ENCODE measurements at regions not wholly inside any gene's neighbourhood (a gene's known extent, or its start where the extent isn't known, plus 50 kb on each side); places are given as distances from the start of the nearest gene placed in this dataset.
"Not testable (repeated sequence)": the region's sequence is repeated elsewhere in the genome, so short reads cannot be mapped to it uniquely, and the experiment has no call there.

DNA sequence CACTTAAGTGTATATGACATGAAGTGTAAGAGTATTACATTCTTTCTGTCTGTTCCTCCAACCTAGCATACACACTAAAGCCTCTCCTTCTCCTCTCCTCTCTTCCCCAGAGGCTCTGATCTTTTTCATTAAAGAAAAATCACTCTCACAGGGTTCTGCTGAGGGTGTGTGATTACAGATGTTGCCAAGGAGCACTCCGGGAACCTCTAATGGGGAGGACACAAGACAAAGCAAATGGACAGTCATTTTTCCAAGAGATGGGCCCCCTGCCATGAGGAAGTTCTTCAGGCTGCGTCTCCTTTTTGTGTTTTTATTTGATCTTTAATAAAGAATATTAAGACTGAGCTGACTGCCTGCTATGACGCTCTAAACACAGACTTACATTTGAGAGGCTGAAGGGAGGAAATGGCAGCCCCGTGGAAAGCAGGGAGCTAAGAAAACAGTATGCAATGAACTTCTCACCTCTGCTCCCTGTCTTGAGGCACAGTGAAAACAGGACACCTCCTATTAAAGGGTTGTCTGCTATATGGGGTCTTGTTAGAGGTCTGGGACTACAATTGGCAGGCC is 578.1 kb downstream of the PIK3C3 start:
- Histone ChIP-seq H3K36me3 (ENCODE audit: insufficient read depth, low read length) (no peaks in the 10 kb centered on the region), H3K9ac (ENCODE audit: low read length) (no peak overlapping the region)

DNA sequence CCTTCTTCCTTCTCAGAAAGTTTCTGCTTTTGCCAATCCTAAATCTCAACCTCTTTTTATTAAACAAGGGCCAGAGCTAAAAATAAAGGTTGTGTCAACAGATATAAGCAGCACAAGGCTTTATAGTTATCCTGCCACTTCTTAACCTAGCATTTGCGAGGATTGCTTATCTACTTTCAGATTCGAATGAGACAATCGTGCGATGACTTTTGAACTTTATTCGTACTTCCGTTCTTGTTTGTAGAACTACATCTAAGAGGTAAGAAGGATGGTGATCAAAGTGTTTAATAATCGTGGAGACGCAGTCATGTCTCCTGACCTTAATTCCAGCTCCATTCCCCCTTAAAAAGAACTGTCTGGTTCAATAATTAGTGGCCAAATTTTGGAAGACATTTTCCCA is 578.6 kb downstream of the PIK3C3 start:
- H3K27me3 ChIP-seq (ENCODE audit: control insufficient read depth in 1 of 2, insufficient read depth in 2 of 2, low read length in 2 of 2) = no peaks in the 10 kb centered on the region
- H3K9ac ChIP-seq (ENCODE audit: low read length) = no peak overlapping the region
- no peak overlapping the region for H3K27ac ChIP-seq (ENCODE audit: low read depth, low read length)
- no peak overlapping the region for H3K4me3 ChIP-seq (ENCODE audit: low read depth in 1 of 2, low read length in 2 of 2)
- no peaks in the 10 kb centered on the region for H3K36me3 ChIP-seq (ENCODE audit: insufficient read depth, low read length)
- peaks cover 41% of the 10 kb centered on the region for H3K4me1 ChIP-seq (ENCODE audit: insufficient read depth, low read length)
- H3K9me3 ChIP-seq (ENCODE audit: low read length) = no peaks in the 10 kb centered on the region

More for the DNA sequence above, 578.1 kb downstream of the PIK3C3 start:
- Histone ChIP-seq H3K4me1 (ENCODE audit: insufficient read depth, low read length) (peaks cover 41% of the 10 kb centered on the region), H3K9me3 (ENCODE audit: low read length) (no peaks in the 10 kb centered on the region), H3K27ac (ENCODE audit: low read depth, low read length) (no peak overlapping the region), H3K4me3 (ENCODE audit: low read depth in 1 of 2, low read length in 2 of 2) (no peak overlapping the region), H3K27me3 (ENCODE audit: control insufficient read depth in 1 of 2, insufficient read depth in 2 of 2, low read length in 2 of 2) (no peaks in the 10 kb centered on the region)

DNA sequence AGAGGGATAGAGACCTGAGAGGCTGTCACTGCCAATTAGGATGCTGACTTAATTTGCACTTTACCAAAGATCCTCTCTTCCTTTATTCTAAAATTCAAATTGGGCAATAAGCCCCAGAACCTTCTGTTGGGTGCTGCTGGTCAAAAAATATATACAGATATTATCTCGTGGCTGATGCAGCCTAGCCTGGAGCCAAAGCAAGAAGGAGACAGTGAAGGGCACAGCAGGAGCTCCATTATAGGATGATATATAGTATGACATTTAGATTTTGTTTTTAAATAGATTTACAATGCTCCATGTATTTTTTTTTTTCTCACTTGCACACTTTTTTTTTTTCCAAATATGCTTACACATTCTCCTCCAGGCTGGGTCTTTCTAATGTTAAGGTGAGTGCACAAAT is 579.3 kb downstream of the PIK3C3 start:
- no peak overlapping the region for H3K4me3 ChIP-seq (ENCODE audit: low read depth in 1 of 2, low read length in 2 of 2)
- no peaks in the 10 kb centered on the region for H3K36me3 ChIP-seq (ENCODE audit: insufficient read depth, low read length)
- H3K27me3 ChIP-seq (ENCODE audit: control insufficient read depth in 1 of 2, insufficient read depth in 2 of 2, low read length in 2 of 2) = no peaks in the 10 kb centered on the region
- no peak overlapping the region for H3K27ac ChIP-seq (ENCODE audit: low read depth, low read length)
- H3K9me3 ChIP-seq (ENCODE audit: low read length) = no peaks in the 10 kb centered on the region
- H3K4me1 ChIP-seq (ENCODE audit: insufficient read depth, low read length) = peaks cover 41% of the 10 kb centered on the region
- no peak overlapping the region for H3K9ac ChIP-seq (ENCODE audit: low read length)

DNA sequence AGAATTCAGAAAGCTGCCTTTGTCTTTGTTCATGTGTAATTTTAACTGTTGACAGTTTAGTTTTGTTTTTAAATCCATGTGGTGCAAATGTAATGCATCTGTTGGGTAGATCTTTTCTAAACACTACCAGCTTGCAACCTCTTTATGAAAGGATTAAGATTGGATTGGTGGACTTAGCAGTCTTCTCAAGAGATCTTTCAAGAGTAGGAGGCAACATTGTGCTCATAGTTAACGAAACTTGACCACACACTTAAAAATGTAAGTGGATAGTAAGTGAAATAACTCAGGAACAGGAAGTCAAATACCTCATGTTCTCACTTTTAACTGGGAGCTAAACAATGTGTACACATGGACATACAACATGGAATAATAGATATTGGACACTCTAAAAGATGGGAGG is 579.0 kb downstream of the RIT2 start:
- Histone ChIP-seq H3K27ac (ENCODE audit: low read depth, low read length) (no peak overlapping the region), H3K4me3 (ENCODE audit: low read depth in 1 of 2, low read length in 2 of 2) (no peak overlapping the region), H3K9me3 (ENCODE audit: low read length) (no peaks in the 10 kb centered on the region), H3K4me1 (ENCODE audit: insufficient read depth, low read length) (peaks cover 27% of the 10 kb centered on the region), H3K27me3 (ENCODE audit: control insufficient read depth in 1 of 2, insufficient read depth in 2 of 2, low read length in 2 of 2) (no peaks in the 10 kb centered on the region), H3K9ac (ENCODE audit: low read length) (no peak overlapping the region), H3K36me3 (ENCODE audit: insufficient read depth, low read length) (no peaks in the 10 kb centered on the region)

DNA sequence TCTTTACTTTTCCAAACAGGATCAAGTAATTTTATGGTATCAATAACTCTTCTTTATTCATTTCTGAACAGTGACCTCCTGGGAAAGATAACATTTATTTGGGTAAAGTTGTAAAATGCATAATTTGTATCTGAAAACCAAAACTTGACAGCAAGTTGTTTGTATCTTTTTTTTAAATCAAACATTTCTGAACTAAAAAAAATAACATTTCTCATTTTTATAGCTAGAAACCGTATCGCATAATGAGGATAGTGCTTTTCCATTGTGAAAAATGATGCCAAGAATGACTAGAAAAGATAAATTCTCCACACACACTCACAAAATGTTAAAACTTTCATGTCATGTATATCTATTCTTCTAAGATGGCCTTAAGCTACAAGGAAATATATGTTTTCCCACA is 578.2 kb downstream of the RIT2 start:
- H3K27ac ChIP-seq (ENCODE audit: low read depth, low read length) = no peak overlapping the region
- H3K9me3 ChIP-seq (ENCODE audit: low read length) = no peaks in the 10 kb centered on the region
- H3K27me3 ChIP-seq (ENCODE audit: control insufficient read depth in 1 of 2, insufficient read depth in 2 of 2, low read length in 2 of 2) = no peaks in the 10 kb centered on the region
- peaks cover 19% of the 10 kb centered on the region for H3K4me1 ChIP-seq (ENCODE audit: insufficient read depth, low read length)
- H3K9ac ChIP-seq (ENCODE audit: low read length) = no peak overlapping the region
- H3K36me3 ChIP-seq (ENCODE audit: insufficient read depth, low read length) = no peaks in the 10 kb centered on the region
- H3K4me3 ChIP-seq (ENCODE audit: low read depth in 1 of 2, low read length in 2 of 2) = no peak overlapping the region

DNA sequence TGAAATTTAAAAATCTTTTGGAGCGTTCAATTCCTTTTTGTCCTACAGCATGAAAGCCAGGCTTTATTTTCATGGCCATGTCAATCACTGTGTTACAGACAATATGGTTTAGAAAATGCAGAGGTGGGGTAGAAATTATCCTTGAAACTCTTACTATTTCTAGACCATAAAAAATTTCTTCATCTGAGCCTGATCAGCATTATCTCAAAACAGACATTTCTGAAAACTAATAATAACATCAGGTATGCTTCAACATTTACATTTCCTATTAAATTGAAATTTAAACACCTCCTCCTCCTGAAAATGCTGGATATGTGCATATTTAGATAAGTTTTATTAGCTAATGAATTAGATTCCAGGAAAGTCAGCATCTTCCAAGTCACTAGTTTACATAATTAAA is 570.6 kb downstream of the RIT2 start:
- Histone ChIP-seq H3K4me3 (ENCODE audit: low read depth in 1 of 2, low read length in 2 of 2) (no peak overlapping the region), H3K27ac (ENCODE audit: low read depth, low read length) (no peak overlapping the region)

DNA sequence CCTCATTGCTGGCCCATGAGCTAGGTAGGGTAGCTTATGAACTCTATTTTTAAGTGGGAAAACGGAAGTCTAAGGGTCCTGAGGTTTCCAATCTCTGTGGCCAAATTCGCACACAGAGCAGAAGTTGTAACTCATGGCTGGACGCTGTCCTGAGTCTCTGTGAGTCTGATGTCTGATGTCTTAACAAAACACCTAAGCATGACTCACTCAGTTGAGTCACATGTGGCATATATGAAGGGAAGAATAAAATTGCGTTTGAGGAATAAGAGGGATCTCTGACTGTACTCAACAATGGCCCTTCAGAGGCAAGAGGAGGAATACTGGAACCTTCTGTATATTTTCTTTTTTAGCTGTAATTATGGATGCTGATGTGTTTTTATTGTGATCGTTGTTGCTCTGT is 569.7 kb downstream of the RIT2 start:
- Histone ChIP-seq H3K4me1 (ENCODE audit: insufficient read depth, low read length) (no peaks in the 10 kb centered on the region), H3K9me3 (ENCODE audit: low read length) (no peaks in the 10 kb centered on the region), H3K36me3 (ENCODE audit: insufficient read depth, low read length) (no peaks in the 10 kb centered on the region), H3K27me3 (ENCODE audit: control insufficient read depth in 1 of 2, insufficient read depth in 2 of 2, low read length in 2 of 2) (no peaks in the 10 kb centered on the region), H3K4me3 (ENCODE audit: low read depth in 1 of 2, low read length in 2 of 2) (no peak overlapping the region), H3K27ac (ENCODE audit: low read depth, low read length) (no peak overlapping the region), H3K9ac (ENCODE audit: low read length) (no peak overlapping the region)

More for the DNA sequence above, 570.6 kb downstream of the RIT2 start:
- H3K9me3 ChIP-seq (ENCODE audit: low read length) = no peaks in the 10 kb centered on the region
- H3K9ac ChIP-seq (ENCODE audit: low read length) = no peak overlapping the region
- H3K27me3 ChIP-seq (ENCODE audit: control insufficient read depth in 1 of 2, insufficient read depth in 2 of 2, low read length in 2 of 2) = no peaks in the 10 kb centered on the region
- H3K4me1 ChIP-seq (ENCODE audit: insufficient read depth, low read length) = no peaks in the 10 kb centered on the region
- no peaks in the 10 kb centered on the region for H3K36me3 ChIP-seq (ENCODE audit: insufficient read depth, low read length)

DNA sequence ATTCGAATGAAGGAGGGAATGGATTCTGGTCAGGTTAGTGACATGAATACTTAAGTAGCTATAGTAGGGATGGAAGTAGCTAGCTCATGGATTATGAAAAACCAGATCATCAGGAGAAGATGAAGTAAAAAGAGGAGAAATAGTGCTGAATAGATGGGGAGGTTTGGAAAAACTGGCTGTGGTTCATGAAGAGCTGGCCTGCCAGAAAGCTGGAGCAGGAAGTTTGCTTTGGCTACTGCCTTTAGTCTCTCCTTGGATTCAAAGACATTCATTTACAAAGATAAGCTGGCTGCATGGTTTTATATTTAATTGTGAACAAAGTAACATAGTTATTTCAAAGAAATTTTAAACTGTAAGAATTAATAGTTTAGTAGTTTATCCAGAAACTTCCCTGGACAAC is 567.0 kb downstream of the RIT2 start:
- Histone ChIP-seq H3K36me3 (ENCODE audit: insufficient read depth, low read length) (no peaks in the 10 kb centered on the region), H3K27me3 (ENCODE audit: control insufficient read depth in 1 of 2, insufficient read depth in 2 of 2, low read length in 2 of 2) (no peaks in the 10 kb centered on the region), H3K9ac (ENCODE audit: low read length) (no peak overlapping the region), H3K4me1 (ENCODE audit: insufficient read depth, low read length) (no peaks in the 10 kb centered on the region), H3K9me3 (ENCODE audit: low read length) (no peaks in the 10 kb centered on the region), H3K4me3 (ENCODE audit: low read depth in 1 of 2, low read length in 2 of 2) (no peak overlapping the region), H3K27ac (ENCODE audit: low read depth, low read length) (no peak overlapping the region)

DNA sequence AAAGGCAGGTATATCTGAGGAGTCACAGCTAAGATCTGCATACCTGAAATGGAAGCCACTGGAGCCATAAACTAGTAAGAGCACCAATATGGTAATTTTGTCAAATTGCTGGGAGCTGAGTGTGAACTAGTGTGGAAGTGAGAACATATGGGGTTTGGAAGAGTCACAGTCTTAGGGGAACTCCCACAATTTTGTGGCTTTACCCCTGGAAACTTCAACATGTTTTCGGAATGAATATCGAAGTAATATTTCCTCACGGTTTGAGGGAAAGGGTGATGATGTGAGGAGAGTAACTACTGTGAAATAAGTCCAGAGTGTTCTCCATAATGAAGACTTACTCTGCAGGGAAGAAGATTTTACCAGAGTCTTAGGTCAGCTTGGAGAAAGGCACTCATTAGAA is 565.9 kb downstream of the RIT2 start:
- Histone ChIP-seq H3K27me3 (ENCODE audit: control insufficient read depth in 1 of 2, insufficient read depth in 2 of 2, low read length in 2 of 2) (no peaks in the 10 kb centered on the region), H3K4me1 (ENCODE audit: insufficient read depth, low read length) (no peaks in the 10 kb centered on the region), H3K36me3 (ENCODE audit: insufficient read depth, low read length) (no peaks in the 10 kb centered on the region), H3K9ac (ENCODE audit: low read length) (no peak overlapping the region), H3K9me3 (ENCODE audit: low read length) (no peaks in the 10 kb centered on the region), H3K4me3 (ENCODE audit: low read depth in 1 of 2, low read length in 2 of 2) (no peak overlapping the region), H3K27ac (ENCODE audit: low read depth, low read length) (no peak overlapping the region)

DNA sequence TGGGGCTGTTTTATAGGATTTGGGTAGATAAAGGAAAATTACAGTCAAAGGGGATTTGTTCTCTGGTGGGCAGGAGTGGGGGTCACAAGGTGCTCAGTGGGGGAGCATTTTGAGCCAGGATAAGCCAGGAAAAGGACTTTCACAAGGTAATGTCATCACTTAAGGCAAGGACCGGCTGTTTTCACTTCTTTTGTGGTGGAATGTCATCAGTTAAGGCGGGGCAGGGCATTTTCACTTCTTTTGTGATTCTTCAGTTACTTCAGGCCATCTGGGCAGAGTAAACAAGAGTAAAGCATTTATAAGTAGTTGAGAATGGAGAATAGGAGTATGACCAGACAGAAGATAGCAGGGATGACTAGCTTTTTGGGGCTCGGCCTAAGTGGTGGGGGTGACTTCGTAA is 562.9 kb downstream of the RIT2 start:
- not testable (repeated sequence) for H3K27me3 ChIP-seq (ENCODE audit: control insufficient read depth in 1 of 2, insufficient read depth in 2 of 2, low read length in 2 of 2); H3K4me3 ChIP-seq (ENCODE audit: low read depth in 1 of 2, low read length in 2 of 2); H3K4me1 ChIP-seq (ENCODE audit: insufficient read depth, low read length); H3K36me3 ChIP-seq (ENCODE audit: insufficient read depth, low read length); H3K9me3 ChIP-seq (ENCODE audit: low read length); H3K9ac ChIP-seq (ENCODE audit: low read length); H3K27ac ChIP-seq (ENCODE audit: low read depth, low read length)

DNA sequence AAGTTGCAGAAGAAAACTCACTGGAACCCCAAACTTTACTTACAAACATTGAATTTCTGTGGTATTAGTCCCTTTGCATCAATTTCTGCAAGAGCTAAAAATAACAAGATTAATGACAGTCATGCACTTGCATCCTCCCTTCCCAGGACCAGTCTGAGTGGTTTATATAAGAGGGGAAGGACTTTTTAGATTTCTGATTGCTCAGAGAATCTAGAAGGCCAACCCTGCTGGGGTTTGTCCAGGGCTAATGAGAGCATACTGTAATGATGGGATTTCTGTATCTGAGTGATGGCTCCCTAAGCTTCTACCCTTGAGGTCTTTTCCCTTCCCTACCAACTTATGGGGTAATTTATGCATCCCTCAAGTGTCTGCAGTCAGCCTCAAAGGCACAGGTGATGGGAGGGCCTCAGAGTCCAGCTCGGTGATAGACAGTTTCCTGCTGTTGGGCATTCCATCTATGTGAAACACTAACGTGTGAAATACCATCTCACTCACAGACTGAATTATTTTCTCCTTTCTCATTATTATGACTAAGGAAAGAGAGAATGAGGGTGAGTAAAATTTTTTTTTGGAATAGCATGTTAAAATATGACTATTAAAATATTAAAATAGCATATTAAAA is 556.3 kb downstream of the RIT2 start:
- Histone ChIP-seq H3K27me3 (ENCODE audit: control insufficient read depth in 1 of 2, insufficient read depth in 2 of 2, low read length in 2 of 2) (no peaks in the 10 kb centered on the region), H3K27ac (ENCODE audit: low read depth, low read length) (no peak overlapping the region), H3K9ac (ENCODE audit: low read length) (no peak overlapping the region), H3K4me3 (ENCODE audit: low read depth in 1 of 2, low read length in 2 of 2) (no peak overlapping the region), H3K36me3 (ENCODE audit: insufficient read depth, low read length) (no peaks in the 10 kb centered on the region), H3K9me3 (ENCODE audit: low read length) (no peaks in the 10 kb centered on the region), H3K4me1 (ENCODE audit: insufficient read depth, low read length) (no peaks in the 10 kb centered on the region)

DNA sequence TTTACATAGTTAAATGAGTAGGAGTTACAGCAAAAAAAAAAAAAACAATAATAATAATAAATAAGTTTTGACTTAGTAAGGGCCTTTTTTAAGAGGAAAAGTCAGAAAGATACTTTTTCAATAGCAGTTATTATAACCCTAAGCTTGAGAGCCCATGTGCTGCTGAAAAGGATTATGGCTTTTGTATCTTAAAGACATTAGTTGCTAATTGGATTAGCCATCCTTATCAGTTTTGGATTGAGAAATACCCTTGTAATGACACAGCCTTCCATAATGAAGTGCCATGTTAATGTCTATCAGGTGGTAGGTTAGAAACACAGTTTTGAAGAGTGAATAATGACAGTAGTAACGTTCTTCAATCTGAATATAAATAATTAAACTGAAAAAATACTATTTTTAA is 554.0 kb downstream of the RIT2 start:
- Histone ChIP-seq H3K4me3 (ENCODE audit: low read depth in 1 of 2, low read length in 2 of 2) (no peak overlapping the region), H3K9me3 (ENCODE audit: low read length) (no peaks in the 10 kb centered on the region), H3K27ac (ENCODE audit: low read depth, low read length) (no peak overlapping the region), H3K9ac (ENCODE audit: low read length) (no peak overlapping the region), H3K27me3 (ENCODE audit: control insufficient read depth in 1 of 2, insufficient read depth in 2 of 2, low read length in 2 of 2) (no peaks in the 10 kb centered on the region), H3K4me1 (ENCODE audit: insufficient read depth, low read length) (no peaks in the 10 kb centered on the region), H3K36me3 (ENCODE audit: insufficient read depth, low read length) (no peaks in the 10 kb centered on the region)

Data from muscle layer of colon (tissue), 2 donors.